H7 (cell line): ENCODE measurements at regions not wholly inside any gene's neighbourhood (a gene's known extent, or its start where the extent isn't known, plus 50 kb on each side); places are given as distances from the start of the nearest gene placed in this dataset.

Experiments
- DNase-seq: peaks from one replicate; pipeline ENCODE4 v3.0.0; 2012
- H3K27me3 ChIP-seq: 2 replicates; pipeline ENCODE4 v1.6.0; 2011; ENCODE audit warnings: mild to moderate bottlenecking, low read length; ENCODE audit not compliant: control insufficient read depth, insufficient read depth
- H3K36me3 ChIP-seq: replicated peaks from 2 replicates; pipeline ENCODE4 v1.5.1; 2011; ENCODE audit warnings: low read length; ENCODE audit not compliant: control insufficient read depth, insufficient read depth
- H3K4me3 ChIP-seq: 2 replicates; pipeline ENCODE4 v1.5.1; 2011; ENCODE audit warnings: low read depth, mild to moderate bottlenecking, control low read depth, low read length, moderate library complexity; ENCODE audit not compliant: insufficient read depth

DNA sequence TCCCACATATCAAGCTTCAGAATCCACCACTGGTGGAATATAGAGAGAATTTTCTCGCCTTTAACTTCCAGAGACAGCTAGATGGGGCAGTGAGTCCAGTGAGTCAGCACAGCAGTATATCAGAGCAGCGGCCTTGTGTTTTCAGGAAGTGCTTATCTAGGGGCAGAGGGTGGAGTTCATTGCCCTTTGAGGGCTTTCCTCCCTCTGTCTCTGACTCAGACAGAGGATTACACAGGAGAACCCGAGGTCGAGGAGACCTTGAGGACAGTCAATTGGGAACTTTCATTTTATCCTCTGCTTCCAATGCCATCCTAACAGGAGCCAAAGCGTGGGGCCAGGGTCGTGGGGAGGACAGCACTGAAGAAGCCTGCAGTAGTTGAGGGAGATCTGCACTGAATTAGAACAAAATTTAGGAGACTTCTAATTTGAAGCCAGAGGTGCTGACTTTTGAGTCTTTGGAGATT, 109.6 kb upstream of the UMPS start:
- no peak overlapping the region for H3K4me3 ChIP-seq
- H3K27me3 ChIP-seq: no peaks in the 10 kb centered on the region
- DNase-seq: peak; percentile 25
- H3K36me3 ChIP-seq: no peaks in the 10 kb centered on the region

DNA sequence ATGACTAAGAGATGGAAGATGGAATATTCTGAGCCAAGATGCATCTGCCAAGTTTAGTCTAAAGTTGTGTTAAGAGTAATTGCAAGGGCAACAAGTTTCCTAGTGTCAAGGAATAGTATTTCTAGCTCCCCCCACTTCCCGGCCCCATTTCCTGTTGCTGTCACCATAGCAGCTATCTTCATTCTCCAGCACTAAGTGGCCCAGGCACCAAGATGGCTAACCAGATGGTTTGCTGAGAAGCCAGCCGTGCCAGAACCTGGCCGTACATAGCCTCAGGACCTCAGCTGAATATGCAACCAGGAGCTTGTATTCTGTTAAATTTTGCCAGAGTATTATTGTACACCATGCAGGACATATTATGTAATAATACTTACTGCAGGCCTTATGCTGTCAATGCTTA, 108.8 kb upstream of the UMPS start:
- DNase-seq: no peak
- no peaks in the 10 kb centered on the region for H3K36me3 ChIP-seq
- no peak overlapping the region for H3K4me3 ChIP-seq
- H3K27me3 ChIP-seq: no peaks in the 10 kb centered on the region

DNA sequence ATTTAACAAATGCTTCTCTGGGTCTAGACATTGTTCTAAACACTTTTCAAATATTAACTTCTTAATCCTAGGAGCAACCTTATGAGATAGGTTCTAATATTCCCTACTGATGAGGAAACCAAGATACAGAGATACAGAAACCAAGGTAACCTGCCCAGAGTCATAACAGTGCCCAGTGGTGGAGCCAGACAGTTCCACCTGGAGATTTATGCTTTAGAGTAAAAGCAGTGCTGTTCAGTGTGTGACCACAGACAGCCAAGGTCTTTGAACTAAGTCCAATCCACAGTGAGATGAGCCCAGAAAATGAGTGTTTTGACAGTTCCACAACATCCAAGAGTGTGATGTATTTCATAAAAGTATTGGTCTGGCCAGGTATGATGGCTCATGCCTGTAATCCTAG, 105.2 kb upstream of the UMPS start:
- no peak for DNase-seq
- Histone ChIP-seq H3K4me3 (no peak overlapping the region), H3K27me3 (no peaks in the 10 kb centered on the region), H3K36me3 (no peaks in the 10 kb centered on the region)

DNA sequence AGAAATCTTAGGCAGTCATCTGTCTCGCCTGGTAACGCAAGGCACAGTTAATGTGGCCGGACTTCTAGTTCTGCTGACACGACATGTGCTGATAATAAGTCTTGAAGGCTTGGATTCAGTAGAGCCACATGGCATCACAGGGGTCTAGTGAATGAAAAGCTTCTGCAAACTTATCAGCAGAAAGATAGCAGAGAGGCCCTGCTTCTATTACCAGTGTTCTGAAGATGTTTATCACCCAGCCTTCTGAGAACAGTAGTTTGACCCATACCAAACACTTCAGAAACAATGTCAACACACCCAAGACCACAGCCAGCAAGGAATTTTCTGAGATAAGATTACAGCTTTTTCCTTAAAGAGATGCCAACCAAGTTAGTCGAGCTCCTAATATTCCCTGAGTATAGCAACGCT, 102.7 kb upstream of the UMPS start:
- Histone ChIP-seq H3K27me3 (no peaks in the 10 kb centered on the region), H3K36me3 (no peaks in the 10 kb centered on the region), H3K4me3 (no peak overlapping the region)
- no peak for DNase-seq

DNA sequence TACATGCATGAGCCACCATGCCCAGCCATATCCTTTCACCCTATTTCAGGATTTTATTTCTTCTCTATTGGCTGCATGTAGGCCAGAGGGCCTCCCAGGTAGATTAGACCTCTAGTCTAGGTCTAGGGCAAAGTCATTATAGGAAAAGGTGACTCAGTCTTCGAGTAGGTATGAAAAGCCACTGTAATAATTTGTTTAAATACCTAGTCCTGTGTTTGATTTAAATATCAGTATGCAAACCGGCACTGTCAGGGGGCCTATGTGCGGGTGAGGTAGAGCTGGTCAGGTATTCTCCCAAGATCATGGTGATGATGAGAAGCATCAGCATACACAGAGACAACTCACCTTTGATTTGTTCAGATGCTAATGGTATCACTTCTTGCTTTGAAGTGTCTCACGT, 101.4 kb upstream of the UMPS start:
- Histone ChIP-seq H3K27me3 (no peaks in the 10 kb centered on the region), H3K4me3 (no peak overlapping the region), H3K36me3 (no peaks in the 10 kb centered on the region)
- no peak for DNase-seq

DNA sequence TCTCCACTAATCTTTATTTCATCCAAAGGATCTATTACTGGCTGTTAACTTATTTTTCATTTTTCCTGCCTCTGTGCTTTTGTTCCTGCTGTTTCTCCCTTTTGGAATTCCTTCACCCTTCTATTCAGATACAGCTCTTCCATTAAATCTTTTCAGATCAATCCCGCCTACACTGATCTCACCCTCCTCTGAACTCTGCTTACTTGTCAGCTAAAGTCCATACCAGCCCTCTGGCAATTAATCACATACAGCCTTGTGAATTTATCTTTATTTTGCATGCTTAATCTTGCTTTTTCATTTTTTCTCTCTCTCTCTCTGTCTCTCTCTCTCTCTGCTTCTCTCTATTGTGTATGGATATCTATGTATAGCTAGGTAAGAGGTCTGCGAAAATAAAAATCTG, 100.8 kb upstream of the UMPS start:
- Histone ChIP-seq H3K27me3 (no peaks in the 10 kb centered on the region), H3K4me3 (no peak overlapping the region), H3K36me3 (no peaks in the 10 kb centered on the region)

DNA sequence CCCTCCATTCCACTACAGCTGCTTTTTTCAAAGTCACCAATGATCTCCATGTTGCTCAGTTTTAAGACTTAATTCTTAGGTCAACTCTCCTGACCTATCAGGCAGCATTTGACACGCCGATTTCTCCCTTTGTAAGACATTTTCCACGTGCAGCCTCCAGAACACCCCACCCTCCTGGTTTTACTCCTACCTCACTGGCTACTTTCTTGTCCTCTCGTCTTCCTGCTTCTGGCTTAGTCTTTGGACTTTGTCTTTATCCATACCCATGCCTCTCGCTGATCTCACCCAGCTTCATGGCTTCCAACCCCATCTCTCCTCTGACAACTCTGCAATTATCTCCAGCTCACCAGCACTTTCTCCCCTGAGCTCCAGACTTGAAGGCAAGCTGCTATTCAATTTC, 99.3 kb upstream of the UMPS start:
- H3K36me3 ChIP-seq: no peaks in the 10 kb centered on the region
- H3K27me3 ChIP-seq: no peaks in the 10 kb centered on the region
- H3K4me3 ChIP-seq: no peak overlapping the region
- no peak for DNase-seq

More for the DNA sequence above, 100.8 kb upstream of the UMPS start:
- DNase-seq: no peak

DNA sequence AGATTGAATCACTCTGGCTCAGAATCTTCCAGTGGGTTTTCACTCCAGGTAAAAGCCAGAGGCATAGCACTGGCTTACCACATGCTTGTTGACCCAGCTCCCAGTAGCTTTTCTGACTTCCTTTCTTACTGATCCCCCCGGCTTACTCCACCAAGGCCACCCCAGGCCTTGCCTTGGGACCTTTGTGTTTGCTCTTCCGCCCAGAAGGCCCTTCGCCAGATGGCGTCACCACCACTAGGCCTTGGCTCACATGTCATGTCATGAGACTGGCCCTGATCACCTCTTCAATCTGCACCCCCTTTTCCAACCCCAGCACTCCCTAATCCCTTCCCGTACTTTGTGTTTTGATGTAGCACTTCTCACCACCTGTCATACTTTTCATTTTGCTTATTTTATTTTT, 98.5 kb upstream of the UMPS start:
- DNase-seq: no peak
- no peak overlapping the region for H3K4me3 ChIP-seq
- H3K27me3 ChIP-seq: no peaks in the 10 kb centered on the region

DNA sequence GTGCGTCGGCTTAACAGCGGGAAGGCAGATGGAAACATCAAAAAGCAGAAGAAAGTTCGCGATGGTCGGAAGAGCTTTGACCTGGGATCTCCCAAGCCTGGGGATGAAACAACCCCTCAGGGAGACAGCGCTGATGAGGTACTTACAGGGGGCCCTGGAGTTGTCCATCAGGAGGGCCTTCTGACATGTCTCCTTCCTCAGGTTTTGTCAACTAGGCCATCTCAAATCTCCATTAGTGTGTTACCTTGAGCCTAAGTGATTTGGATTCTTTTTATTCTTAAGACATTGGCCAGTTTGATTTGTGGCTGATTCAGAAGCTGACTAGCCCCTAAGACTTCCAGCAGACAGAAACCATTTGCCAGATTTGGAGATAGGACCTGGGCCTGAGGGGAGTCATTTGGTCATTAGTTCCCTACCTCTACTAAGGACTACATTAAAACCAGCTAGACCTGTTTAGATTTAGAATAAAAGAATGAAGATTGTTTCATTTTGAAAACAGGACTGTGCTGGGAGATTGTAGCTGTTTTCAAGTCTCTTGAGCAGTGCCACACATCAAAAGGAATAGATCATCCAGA, 97.6 kb upstream of the UMPS start:
- H3K36me3 ChIP-seq: no peaks in the 10 kb centered on the region
- no peak overlapping the region for H3K4me3 ChIP-seq
- H3K27me3 ChIP-seq: no peaks in the 10 kb centered on the region
- no peak for DNase-seq

More for the DNA sequence above, 98.5 kb upstream of the UMPS start:
- H3K36me3 ChIP-seq: no peaks in the 10 kb centered on the region

DNA sequence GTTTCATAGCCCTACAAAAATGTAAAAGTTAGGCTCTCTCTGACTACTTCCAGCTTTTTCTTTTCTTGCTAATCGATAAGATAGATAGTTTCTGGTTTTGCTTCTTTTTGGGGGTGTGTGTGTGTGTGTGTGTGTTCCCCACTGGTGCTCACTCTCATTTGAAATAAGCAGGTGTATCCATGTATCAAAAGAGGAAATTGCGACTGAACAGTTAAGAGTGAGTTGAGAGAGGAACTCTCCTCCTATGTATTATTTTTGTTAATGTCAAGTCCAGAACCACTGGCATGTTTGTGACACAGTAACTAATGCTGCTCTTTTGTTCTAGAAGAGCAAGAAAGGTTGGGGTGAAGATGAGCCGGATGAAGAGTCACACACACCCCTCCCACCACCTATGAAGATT, 96.7 kb upstream of the UMPS start:
- no peaks in the 10 kb centered on the region for H3K27me3 ChIP-seq
- H3K36me3 ChIP-seq: no peaks in the 10 kb centered on the region
- no peak for DNase-seq
- H3K4me3 ChIP-seq: no peak overlapping the region

DNA sequence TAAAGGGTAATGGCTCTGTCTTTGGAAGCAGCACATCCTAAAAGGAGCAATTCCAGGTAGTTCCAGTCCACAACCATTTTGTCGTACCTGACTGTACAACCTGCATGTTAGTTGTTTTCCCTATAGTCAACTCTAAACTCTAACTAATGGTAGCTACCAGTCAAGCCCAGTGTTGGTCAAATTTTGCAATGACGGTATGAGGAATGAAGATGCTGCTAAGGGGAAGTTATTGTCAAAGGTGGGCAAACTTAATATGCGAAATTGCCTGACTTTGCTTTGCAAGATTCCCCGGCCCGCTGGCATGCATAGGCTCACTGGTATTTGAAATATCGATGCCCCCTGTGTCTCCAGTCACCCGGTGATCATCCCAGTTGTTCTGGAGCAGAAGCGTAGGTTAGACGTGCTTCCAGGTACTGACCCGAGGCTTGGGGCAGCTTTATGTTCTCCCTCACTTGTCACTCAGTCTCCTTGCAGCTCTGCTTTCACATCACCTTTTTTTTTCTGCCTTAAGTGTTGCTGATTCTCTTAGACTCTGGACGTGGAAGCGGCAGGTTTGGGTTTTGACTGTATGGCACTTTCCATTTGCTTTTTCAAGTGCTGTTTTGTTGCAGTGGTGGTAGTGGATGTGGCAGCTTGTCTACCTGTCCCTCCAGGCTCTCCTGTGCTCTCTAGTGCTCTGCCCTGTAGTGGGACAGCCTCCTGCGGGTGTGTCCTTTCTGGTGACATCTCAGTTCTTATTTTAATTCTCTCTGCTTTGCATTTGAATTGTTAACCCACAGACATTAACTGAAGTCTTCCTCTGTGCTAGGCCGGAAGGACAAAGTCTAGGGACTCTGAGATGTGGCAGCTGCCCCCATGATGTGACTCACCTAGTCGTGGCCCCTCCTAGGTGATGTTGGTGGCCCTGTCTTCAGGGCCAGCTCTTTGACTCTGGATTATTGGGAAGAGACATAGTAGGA, 95.8 kb upstream of the UMPS start:
- no peaks in the 10 kb centered on the region for H3K36me3 ChIP-seq
- H3K4me3 ChIP-seq: no peak overlapping the region
- H3K27me3 ChIP-seq: no peaks in the 10 kb centered on the region
- no peak for DNase-seq

DNA sequence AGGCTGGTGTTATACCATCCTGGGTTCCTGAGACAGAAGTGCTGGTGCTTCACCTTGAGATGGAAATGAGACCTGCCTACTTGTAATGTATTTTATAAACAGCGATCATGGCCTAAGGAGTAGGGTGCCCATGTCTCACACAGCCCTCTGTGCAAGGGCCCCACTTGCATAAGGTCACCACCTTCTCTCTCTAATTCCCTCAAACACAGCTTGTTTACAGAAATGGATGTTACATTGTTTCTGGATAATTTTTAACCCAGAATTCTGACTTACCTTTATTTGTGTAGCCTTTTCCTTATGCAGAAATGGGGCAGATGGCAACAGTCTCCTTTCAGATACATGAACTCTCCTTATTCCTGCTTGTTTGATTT, 95.1 kb upstream of the UMPS start:
- no peak overlapping the region for H3K4me3 ChIP-seq
- no peaks in the 10 kb centered on the region for H3K36me3 ChIP-seq
- no peak for DNase-seq
- H3K27me3 ChIP-seq: no peaks in the 10 kb centered on the region

DNA sequence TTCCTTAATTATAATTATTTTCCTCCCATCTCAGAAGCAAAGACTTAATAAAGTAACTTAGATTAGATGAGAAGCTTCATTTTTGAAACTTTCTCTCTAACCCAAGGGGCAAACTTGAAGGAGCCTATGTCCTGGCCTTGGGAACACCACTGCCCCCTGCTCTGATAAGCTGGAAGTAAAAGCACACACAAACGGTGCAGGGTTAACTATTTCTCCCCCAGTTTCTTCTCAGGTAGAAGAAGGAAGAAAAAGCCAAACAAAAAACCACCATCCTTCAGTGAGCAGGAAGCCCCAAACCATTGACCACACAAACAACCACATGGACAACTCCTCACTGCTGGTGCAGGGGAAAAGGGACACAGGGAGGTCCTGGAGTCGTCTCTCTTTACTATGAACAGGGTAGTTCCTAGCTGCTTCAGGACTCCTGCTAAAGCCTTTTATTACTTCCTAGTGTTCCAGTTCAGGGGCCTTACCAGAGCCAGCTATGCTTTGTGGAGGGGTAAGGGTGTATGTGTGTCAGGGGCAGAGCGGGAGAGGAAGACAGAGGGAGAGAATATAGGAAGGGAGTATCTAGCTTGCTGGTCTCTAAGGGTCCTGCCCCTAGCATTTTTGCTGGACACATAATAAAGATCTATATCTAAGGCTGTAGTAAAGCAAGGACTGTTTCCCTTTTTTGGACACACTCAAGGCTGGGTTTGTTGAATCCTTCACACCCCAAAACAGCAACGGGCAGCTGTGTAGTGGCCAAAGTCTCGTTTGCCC, 94.0 kb upstream of the UMPS start:
- H3K36me3 ChIP-seq: no peaks in the 10 kb centered on the region
- H3K27me3 ChIP-seq: no peaks in the 10 kb centered on the region
- no peak overlapping the region for H3K4me3 ChIP-seq
- DNase-seq: peak; percentile 35

DNA sequence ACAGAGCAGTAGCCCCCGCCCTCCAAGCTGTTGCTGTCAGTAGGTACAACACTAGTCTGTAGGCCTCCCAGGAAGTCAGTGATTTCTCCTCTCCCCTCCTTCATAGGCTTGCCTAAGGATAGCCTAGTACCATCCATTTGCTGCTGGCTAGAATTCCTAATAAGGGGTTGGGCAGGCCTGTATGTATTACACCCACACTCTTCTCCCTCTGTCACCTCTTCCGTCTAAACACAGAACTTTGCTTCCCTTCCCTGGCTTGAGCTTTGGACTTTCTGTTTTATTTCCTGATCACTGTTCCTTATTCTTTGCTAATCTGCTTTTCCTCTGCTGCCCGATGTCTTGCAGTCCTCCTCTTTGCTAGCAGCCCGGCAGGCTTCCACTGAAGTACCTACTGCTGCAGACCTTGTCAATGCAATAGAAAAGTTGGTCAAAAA, 93.4 kb upstream of the UMPS start:
- no peak for DNase-seq
- H3K27me3 ChIP-seq: no peaks in the 10 kb centered on the region
- no peak overlapping the region for H3K4me3 ChIP-seq
- no peaks in the 10 kb centered on the region for H3K36me3 ChIP-seq
